ENCODE measurements at regions not wholly inside any gene's neighbourhood (a gene's known extent, or its start where the extent isn't known, plus 50 kb on each side); places are given as distances from the start of the nearest gene placed in this dataset.

DNA sequence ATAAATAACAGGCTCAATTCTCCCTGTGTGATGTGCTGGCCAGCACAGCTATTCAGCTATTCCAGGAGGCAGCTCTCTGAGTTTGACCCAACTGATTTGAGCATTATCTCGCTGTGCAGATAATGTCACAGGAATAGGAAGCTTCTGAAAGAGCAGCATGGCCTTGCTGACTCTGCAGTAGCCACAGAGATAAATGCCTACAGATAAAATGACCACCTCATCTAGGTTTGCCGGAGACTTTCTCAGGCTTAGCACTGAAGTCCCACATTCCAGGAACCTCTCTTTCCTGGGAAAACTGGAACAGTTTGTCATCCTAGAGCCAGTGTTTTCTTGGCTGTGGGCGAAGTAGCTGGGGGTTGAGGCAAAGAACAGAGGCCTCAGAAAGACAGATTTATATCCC, 98.9 kb downstream of the MRPL39 start:
- H3K4me3 ChIP-seq (ENCODE audit: low read depth, low read length): peak overlapping the region; percentile 34
- TF ChIP-seq, protein P1, sequence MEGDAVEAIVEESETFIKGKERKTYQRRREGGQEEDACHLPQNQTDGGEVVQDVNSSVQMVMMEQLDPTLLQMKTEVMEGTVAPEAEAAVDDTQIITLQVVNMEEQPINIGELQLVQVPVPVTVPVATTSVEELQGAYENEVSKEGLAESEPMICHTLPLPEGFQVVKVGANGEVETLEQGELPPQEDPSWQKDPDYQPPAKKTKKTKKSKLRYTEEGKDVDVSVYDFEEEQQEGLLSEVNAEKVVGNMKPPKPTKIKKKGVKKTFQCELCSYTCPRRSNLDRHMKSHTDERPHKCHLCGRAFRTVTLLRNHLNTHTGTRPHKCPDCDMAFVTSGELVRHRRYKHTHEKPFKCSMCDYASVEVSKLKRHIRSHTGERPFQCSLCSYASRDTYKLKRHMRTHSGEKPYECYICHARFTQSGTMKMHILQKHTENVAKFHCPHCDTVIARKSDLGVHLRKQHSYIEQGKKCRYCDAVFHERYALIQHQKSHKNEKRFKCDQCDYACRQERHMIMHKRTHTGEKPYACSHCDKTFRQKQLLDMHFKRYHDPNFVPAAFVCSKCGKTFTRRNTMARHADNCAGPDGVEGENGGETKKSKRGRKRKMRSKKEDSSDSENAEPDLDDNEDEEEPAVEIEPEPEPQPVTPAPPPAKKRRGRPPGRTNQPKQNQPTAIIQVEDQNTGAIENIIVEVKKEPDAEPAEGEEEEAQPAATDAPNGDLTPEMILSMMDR (IDR thresholded peaks at IDR 0.05; ENCODE audit: borderline replicate concordance, insufficient read depth, low read depth, low read length): no peak

DNA sequence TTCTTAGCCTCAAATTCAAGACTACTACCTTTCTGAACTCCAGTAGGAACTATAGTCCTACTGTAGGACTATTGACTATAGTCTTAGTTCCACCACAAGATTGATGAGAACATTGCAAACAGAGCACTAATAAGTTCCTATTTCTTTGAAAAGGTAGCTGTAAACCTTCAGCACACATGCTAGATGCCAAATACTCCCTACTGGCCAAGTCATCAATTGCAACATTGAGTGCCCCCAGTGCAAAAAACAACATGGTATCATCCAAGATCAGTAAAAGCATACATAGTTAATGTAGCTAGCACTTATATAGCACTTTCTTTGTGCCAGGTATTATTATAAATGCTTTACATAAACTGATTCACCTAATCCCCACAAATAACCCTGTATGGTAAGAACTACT, 99.8 kb downstream of the MRPL39 start:
- TF ChIP-seq, protein P1 (IDR thresholded peaks at IDR 0.05; ENCODE audit: borderline replicate concordance, insufficient read depth, low read depth, low read length): peak; percentile 58; the same call in 1 of the 2 replicates
- H3K4me3 ChIP-seq (ENCODE audit: low read depth, low read length): no peak overlapping the region

DNA sequence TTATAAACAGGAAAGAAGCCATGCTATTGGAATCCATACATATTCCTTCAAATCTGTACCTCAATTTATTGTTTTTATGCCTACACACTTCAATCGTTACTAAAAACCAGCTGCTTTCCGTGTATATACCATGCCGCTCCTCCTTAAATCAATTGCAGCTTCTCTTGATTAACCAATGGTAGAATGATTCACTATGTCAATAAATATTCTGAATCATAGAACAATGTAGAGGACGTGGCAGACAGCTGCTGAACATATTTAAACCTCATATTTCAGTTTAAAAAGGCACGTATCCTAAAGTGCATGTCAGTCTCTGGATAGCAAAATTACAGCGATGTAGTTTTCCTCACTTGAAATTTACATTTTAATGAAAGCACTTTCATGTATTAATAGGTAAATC, 100.4 kb downstream of the MRPL39 start:
- TF ChIP-seq, protein P1 (IDR thresholded peaks at IDR 0.05; ENCODE audit: borderline replicate concordance, insufficient read depth, low read depth, low read length): no peak
- no peak overlapping the region for H3K4me3 ChIP-seq (ENCODE audit: low read depth, low read length)

DNA sequence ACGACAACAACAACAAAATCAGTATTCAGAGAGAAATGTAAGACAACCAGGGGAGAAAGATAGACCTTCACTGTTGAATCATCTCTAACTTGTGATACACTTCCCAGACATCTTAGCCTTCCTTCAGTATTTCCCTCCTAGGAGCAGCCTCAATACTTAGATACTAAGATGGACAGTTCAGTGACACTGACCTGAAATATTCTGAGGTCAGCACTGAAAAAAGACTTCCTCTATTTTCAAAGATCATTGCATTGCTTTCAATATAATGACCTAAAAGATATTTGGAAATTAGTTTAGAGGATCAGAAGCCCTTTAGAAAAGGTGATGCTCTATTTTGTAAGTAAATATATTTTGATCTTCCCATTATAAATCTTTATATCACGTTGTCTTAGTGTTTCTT, 101.0 kb downstream of the MRPL39 start:
- TF ChIP-seq, protein P1 (IDR thresholded peaks at IDR 0.05; ENCODE audit: borderline replicate concordance, insufficient read depth, low read depth, low read length): no peak
- H3K4me3 ChIP-seq (ENCODE audit: low read depth, low read length): no peak overlapping the region

DNA sequence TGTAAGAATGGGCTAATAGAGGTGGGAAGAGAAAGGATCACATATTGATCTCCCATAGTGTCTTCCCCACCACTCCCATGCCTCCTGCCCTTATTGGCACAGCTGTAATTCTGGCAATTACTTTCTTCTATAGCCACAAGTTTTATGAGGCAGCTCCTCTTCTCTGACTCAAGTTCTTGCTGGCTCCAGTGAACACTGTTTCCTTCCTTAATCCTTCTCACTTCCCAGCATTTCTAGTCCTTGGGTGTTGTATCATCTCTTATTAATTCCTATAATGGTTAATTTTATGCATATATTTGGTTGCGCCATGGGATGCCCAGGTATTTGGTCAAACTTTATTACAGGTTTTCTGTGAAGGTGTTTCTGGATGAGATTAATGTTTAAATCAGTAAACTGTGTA, 103.3 kb downstream of the MRPL39 start:
- TF ChIP-seq, protein P1 (IDR thresholded peaks at IDR 0.05; ENCODE audit: borderline replicate concordance, insufficient read depth, low read depth, low read length): no peak
- no peak overlapping the region for H3K4me3 ChIP-seq (ENCODE audit: low read depth, low read length)

DNA sequence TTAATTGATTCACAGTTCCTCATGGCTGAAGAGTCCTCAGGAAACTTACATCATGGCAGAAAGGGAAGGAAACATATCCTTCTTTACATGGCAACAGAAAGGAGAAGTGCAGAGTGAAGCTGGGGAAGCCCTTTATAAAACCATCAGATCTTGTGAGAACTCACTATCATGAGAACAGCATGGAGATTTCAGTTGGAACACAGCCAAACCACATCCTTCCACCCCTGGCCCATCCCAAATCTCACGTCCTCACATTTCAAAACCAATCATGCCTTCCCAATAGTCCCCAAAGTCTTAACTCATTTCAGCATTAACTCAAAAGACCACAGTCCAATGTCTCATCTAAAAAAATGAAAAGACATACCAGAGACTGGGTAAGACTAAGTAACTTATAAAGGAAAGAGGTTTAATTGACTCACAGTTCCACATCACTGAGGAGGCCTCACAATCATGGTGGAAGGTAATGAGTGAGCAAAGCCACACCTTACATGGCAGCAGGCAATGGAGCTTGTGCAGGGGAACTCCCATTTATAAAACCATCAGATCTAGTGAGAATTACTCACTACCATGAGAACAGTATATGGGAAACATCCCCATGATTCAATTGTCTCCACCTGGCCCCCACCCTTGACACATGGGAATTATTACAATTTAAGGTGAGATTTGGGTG, 105.2 kb downstream of the MRPL39 start:
- H3K4me3 ChIP-seq (ENCODE audit: low read depth, low read length): no peak overlapping the region
- TF ChIP-seq, protein P1 (IDR thresholded peaks at IDR 0.05; ENCODE audit: borderline replicate concordance, insufficient read depth, low read depth, low read length): no peak

DNA sequence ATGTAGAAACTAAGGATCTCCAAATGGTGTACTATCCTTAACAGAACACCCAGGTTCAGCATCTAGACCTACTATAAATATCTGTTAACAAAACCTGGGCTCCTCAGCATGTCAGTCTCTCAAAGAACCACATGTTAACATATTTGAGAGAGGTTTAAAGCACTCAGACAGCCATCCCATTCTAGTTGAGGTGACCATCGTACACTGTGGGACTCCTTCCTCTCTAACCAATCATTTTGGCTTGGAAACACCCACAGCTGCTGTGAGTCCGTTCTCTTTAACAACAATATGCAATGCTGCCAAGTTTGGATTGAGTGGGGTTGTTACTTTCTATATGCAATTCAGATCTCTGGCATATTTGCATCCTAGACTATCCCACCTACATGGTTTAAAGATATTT, 105.8 kb downstream of the MRPL39 start:
- no peak overlapping the region for H3K4me3 ChIP-seq (ENCODE audit: low read depth, low read length)
- TF ChIP-seq, protein P1 (IDR thresholded peaks at IDR 0.05; ENCODE audit: borderline replicate concordance, insufficient read depth, low read depth, low read length): no peak
